Glutamatergic neuron (in vitro differentiated cells): ENCODE measurements at regions not wholly inside any gene's neighbourhood (a gene's known extent, or its start where the extent isn't known, plus 50 kb on each side); places are given as distances from the start of the nearest gene placed in this dataset.

ENCODE experiments used
- DNase-seq: peaks from one replicate; pipeline ENCODE4 v3.0.0; 2022
- H3K27ac Mint-ChIP-seq: one replicate; pipeline ENCODE4 v1.8.0; 2020; ENCODE audit warnings: mild to moderate bottlenecking, mixed read lengths, inconsistent platforms; ENCODE audit not compliant: unreplicated experiment
- H3K27me3 Mint-ChIP-seq: one replicate; pipeline ENCODE4 v1.8.0; 2020; ENCODE audit warnings: mild to moderate bottlenecking, moderate library complexity, mixed read lengths, inconsistent platforms; ENCODE audit not compliant: unreplicated experiment
- H3K36me3 Mint-ChIP-seq: one replicate; pipeline ENCODE4 v1.8.0; 2020; ENCODE audit warnings: mild to moderate bottlenecking, mixed read lengths, inconsistent platforms; ENCODE audit not compliant: unreplicated experiment
- H3K4me1 Mint-ChIP-seq: one replicate; pipeline ENCODE4 v1.8.0; 2020; ENCODE audit warnings: mild to moderate bottlenecking, low read depth, mixed read lengths, inconsistent platforms; ENCODE audit not compliant: unreplicated experiment
- H3K4me3 Mint-ChIP-seq: one replicate; pipeline ENCODE4 v1.8.0; 2020; ENCODE audit warnings: mild to moderate bottlenecking, mixed read lengths, inconsistent platforms; ENCODE audit not compliant: unreplicated experiment
- H3K9me3 Mint-ChIP-seq: one replicate; pipeline ENCODE4 v1.8.0; 2020; ENCODE audit warnings: mild to moderate bottlenecking, moderate library complexity, mixed read lengths, inconsistent platforms; ENCODE audit not compliant: unreplicated experiment
- TF ChIP-seq, protein P1 (sequence below): fragments of 200-600 bp; sonication (generic); IDR thresholded peaks from one replicate; pipeline ENCODE4 v1.5.0; 2021; ENCODE audit not compliant: partially characterized antibody, unreplicated experiment

DNA sequence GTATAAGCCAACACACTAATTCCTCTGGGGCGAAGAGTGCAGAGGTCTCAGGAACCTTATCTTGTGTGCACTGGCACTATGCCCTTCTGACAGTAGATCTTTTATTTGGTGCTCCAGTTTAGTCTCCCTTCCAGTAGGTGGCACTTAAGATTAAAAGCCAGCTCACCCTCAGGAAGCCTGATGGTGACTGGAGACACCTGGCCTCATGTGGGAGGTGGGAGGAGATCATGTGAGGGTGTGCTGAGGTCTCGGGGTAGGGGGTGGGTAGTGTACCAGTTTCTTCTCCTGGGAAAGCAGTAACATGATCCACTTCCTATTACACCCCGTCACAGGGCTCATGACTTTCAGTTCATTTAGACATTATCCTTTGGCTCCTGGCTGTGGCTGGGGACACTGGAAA lies 654.9 kb downstream of the ADCYAP1 start:
- no peak overlapping the region for H3K27ac Mint-ChIP-seq
- TF ChIP-seq, protein P1, sequence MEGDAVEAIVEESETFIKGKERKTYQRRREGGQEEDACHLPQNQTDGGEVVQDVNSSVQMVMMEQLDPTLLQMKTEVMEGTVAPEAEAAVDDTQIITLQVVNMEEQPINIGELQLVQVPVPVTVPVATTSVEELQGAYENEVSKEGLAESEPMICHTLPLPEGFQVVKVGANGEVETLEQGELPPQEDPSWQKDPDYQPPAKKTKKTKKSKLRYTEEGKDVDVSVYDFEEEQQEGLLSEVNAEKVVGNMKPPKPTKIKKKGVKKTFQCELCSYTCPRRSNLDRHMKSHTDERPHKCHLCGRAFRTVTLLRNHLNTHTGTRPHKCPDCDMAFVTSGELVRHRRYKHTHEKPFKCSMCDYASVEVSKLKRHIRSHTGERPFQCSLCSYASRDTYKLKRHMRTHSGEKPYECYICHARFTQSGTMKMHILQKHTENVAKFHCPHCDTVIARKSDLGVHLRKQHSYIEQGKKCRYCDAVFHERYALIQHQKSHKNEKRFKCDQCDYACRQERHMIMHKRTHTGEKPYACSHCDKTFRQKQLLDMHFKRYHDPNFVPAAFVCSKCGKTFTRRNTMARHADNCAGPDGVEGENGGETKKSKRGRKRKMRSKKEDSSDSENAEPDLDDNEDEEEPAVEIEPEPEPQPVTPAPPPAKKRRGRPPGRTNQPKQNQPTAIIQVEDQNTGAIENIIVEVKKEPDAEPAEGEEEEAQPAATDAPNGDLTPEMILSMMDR, result no peak
- H3K9me3 Mint-ChIP-seq, result no peaks in the 10 kb centered on the region
- H3K36me3 Mint-ChIP-seq, result no peaks in the 10 kb centered on the region
- peaks cover 1% of the 10 kb centered on the region for H3K4me1 Mint-ChIP-seq
- H3K27me3 Mint-ChIP-seq, result no peaks in the 10 kb centered on the region
- DNase-seq, result no peak
- H3K4me3 Mint-ChIP-seq, result no peak overlapping the region

- Mint-ChIP-seq H3K9me3 (no peaks in the 10 kb centered on the region), H3K36me3 (no peaks in the 10 kb centered on the region), H3K27me3 (peaks cover 1% of the 10 kb centered on the region), H3K4me1 (peaks cover 7% of the 10 kb centered on the region), H3K27ac (no peak overlapping the region), H3K4me3 (no peak overlapping the region)
- no peak for DNase-seq
- TF ChIP-seq, protein P1, result no peak
Observed at GRCh38 chr18:1564793-1565192, 660.1 kb downstream of the ADCYAP1 start.

DNA sequence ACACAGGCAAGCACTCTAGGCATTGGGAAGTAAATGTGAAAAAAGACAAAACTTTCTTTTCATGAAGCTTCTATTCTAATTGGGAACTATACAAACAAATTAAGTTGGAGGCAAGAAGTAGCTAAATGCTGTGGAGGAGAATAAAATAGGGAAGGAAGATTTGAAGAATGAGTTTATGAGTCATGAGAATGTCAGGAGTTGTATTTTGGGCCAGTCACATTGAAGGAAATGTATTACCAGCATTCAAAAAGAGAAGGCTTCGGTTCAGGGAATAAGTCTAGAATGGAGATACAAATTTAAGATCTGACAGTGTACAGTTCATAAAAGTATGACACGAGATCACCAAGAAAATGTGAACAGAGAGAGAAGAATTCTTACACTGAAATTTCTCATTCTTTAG lies 666.5 kb downstream of the ADCYAP1 start:
- Mint-ChIP-seq H3K4me3 (no peak overlapping the region), H3K27me3 (peaks cover 1% of the 10 kb centered on the region), H3K36me3 (no peaks in the 10 kb centered on the region), H3K27ac (no peak overlapping the region), H3K4me1 (no peaks in the 10 kb centered on the region), H3K9me3 (no peaks in the 10 kb centered on the region)
- TF ChIP-seq, protein P1, result no peak
- no peak for DNase-seq

GRCh38 chr18:1573732-1574131 lies 669.1 kb downstream of the ADCYAP1 start:
- H3K36me3 Mint-ChIP-seq, result no peaks in the 10 kb centered on the region
- no peaks in the 10 kb centered on the region for H3K27me3 Mint-ChIP-seq
- H3K9me3 Mint-ChIP-seq, result no peaks in the 10 kb centered on the region
- no peak overlapping the region for H3K4me3 Mint-ChIP-seq
- DNase-seq, result no peak
- no peak overlapping the region for H3K27ac Mint-ChIP-seq
- H3K4me1 Mint-ChIP-seq, result no peaks in the 10 kb centered on the region
- TF ChIP-seq, protein P1, result no peak

- no peak overlapping the region for H3K27ac Mint-ChIP-seq
- no peak overlapping the region for H3K4me3 Mint-ChIP-seq
- no peak for DNase-seq
- TF ChIP-seq, protein P1, result no peak
- H3K27me3 Mint-ChIP-seq, result no peaks in the 10 kb centered on the region
- no peaks in the 10 kb centered on the region for H3K4me1 Mint-ChIP-seq
- no peaks in the 10 kb centered on the region for H3K36me3 Mint-ChIP-seq
- no peaks in the 10 kb centered on the region for H3K9me3 Mint-ChIP-seq
Observed at GRCh38 chr18:1575084-1575483, 670.4 kb downstream of the ADCYAP1 start.
